ENCODE measurements at regions not wholly inside any gene's neighbourhood (a gene's known extent, or its start where the extent isn't known, plus 50 kb on each side); places are given as distances from the start of the nearest gene placed in this dataset.

DNA sequence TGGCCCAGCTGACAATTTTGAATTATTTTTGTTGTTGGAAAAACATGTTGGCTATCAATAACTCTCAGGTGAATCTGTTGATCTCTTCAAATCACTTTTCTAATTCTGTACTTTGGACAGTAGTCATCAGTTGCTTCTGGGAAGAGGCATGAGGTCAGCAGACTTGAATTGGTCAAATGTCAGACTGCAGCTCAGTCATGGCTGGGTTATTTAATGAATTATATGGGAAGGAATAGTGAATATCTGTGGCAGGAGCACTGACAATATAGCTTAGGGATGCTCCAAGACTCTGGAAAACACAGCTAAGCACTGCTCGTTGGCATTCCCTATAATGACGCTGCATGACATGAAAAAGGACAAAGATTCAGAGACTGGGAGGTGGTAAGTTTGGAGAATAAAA, 98.8 kb upstream of the GAP43 start:
- no peaks in the 10 kb centered on the region for H3K9me3 ChIP-seq

DNA sequence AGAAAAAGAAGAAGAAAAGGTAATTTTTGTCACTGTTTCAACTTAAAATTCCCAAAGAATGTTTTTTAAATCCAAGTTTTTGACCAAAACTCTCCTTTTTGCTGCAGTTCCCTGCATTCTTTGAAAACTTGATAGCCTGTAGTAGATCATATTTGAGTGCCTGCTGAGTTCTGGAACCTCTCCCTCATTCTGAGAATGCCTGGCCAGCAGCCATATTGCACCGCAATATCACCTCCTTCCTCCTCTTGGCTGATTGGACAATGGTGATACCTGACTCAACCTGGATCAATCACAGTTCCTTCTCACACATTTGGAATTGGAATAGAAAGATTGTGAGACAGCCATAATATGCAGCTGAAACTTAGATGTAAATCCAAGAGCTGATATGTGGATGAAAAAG, 97.6 kb upstream of the GAP43 start:
- Histone ChIP-seq H3K4me1 (no peaks in the 10 kb centered on the region), H3K9me3 (no peaks in the 10 kb centered on the region)

More for the DNA sequence above, 98.8 kb upstream of the GAP43 start:
- H3K4me1 ChIP-seq = no peaks in the 10 kb centered on the region
- no peak for DNase-seq
- no peaks in the 10 kb centered on the region for H3K36me3 ChIP-seq
- H3K27ac ChIP-seq = no peak overlapping the region
- no peak for ATAC-seq
- H3K4me3 ChIP-seq = no peak overlapping the region
- intact Hi-C loops (cut with DNase I) = no loop called here
- TF ChIP-seq, protein P1, sequence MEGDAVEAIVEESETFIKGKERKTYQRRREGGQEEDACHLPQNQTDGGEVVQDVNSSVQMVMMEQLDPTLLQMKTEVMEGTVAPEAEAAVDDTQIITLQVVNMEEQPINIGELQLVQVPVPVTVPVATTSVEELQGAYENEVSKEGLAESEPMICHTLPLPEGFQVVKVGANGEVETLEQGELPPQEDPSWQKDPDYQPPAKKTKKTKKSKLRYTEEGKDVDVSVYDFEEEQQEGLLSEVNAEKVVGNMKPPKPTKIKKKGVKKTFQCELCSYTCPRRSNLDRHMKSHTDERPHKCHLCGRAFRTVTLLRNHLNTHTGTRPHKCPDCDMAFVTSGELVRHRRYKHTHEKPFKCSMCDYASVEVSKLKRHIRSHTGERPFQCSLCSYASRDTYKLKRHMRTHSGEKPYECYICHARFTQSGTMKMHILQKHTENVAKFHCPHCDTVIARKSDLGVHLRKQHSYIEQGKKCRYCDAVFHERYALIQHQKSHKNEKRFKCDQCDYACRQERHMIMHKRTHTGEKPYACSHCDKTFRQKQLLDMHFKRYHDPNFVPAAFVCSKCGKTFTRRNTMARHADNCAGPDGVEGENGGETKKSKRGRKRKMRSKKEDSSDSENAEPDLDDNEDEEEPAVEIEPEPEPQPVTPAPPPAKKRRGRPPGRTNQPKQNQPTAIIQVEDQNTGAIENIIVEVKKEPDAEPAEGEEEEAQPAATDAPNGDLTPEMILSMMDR (IDR thresholded peaks at IDR 0.05) = no peak
- H3K27me3 ChIP-seq = no peaks in the 10 kb centered on the region

GRCh38 chr3:115533218-115533617, 90.1 kb upstream of the GAP43 start:
- no peaks in the 10 kb centered on the region for H3K4me1 ChIP-seq
- H3K4me3 ChIP-seq = no peak overlapping the region
- TF ChIP-seq, protein P1 (IDR thresholded peaks at IDR 0.05) = no peak
- H3K36me3 ChIP-seq = no peaks in the 10 kb centered on the region
- H3K27me3 ChIP-seq = no peaks in the 10 kb centered on the region
- peak in 1 of 4 donors; percentile 29 for DNase-seq
- H3K27ac ChIP-seq = no peak overlapping the region
- no peak for ATAC-seq
- intact Hi-C loops (cut with DNase I) = no loop called here
- peaks cover 0 to 9% of the 10 kb centered on the region in 2 donors for H3K9me3 ChIP-seq

More for the DNA sequence above, 97.6 kb upstream of the GAP43 start:
- TF ChIP-seq, protein P1 (IDR thresholded peaks at IDR 0.05) = no peak
- ATAC-seq = no peak
- Histone ChIP-seq H3K4me3 (no peak overlapping the region), H3K27ac (no peak overlapping the region), H3K36me3 (no peaks in the 10 kb centered on the region), H3K27me3 (no peaks in the 10 kb centered on the region)
- DNase-seq = no peak
- intact Hi-C loops (cut with DNase I) = no loop called here

GRCh38 chr3:115536171-115536570, 87.1 kb upstream of the GAP43 start:
- H3K9me3 ChIP-seq = peaks cover 0 to 9% of the 10 kb centered on the region in 2 donors
- intact Hi-C loops (cut with DNase I) = no loop called here
- no peak overlapping the region for H3K4me3 ChIP-seq
- H3K4me1 ChIP-seq = no peaks in the 10 kb centered on the region
- DNase-seq (no peak), ATAC-seq (no peak)
- TF ChIP-seq, protein P1 (IDR thresholded peaks at IDR 0.05) = no peak
- H3K36me3 ChIP-seq = no peaks in the 10 kb centered on the region
- no peaks in the 10 kb centered on the region for H3K27me3 ChIP-seq
- no peak overlapping the region for H3K27ac ChIP-seq

DNA sequence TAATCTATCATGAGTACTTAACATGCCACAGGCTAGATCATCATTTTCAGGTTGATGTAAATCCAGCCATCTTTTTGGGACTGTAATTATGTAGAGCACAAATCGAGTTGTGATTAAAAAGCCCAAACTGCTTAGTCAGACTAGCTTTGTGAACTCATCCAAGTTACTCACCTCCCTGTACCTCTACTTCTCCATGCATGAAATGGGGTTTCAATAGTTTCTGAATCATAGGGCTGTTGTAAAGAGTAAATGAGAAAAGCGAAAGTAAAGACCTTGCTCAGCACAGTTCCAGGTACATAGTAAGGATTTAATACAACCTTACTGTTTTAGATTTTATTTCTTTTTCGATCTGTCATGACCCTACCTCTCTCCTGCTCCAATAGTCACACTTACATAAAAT, 85.6 kb upstream of the GAP43 start:
- TF ChIP-seq, protein P1 (IDR thresholded peaks at IDR 0.05) = no peak
- intact Hi-C loops (cut with DNase I) = no loop called here
- no peak overlapping the region for H3K4me3 ChIP-seq
- ATAC-seq = no peak
- DNase-seq = no peak
- no peaks in the 10 kb centered on the region for H3K9me3 ChIP-seq
- no peaks in the 10 kb centered on the region for H3K4me1 ChIP-seq
- no peaks in the 10 kb centered on the region for H3K36me3 ChIP-seq
- H3K27me3 ChIP-seq = no peaks in the 10 kb centered on the region
- no peak overlapping the region for H3K27ac ChIP-seq
